Stimulated activated CD8-positive, alpha-beta memory T cell treated with anti-CD3 and anti-CD28 coated beads, Interleukin-4, amount 100 ng/mL, for 4 hours (primary cell): ENCODE measurements at regions not wholly inside any gene's neighbourhood (a gene's known extent, or its start where the extent isn't known, plus 50 kb on each side); places are given as distances from the start of the nearest gene placed in this dataset.
"Not testable (repeated sequence)": the region's sequence is repeated elsewhere in the genome, so short reads cannot be mapped to it uniquely, and the experiment has no call there.

ENCODE experiments used
- DNase-seq, 2 donors: peaks; one replicate each; pipeline ENCODE4 v3.0.0-alpha.2; 2020; ENCODE audit warnings: low read depth in 2 of 2, low spot score in 1 of 2

GRCh38 chr2:194087089-194087958 lies 1569.7 kb upstream of the SLC39A10 start:
- no peak for DNase-seq

GRCh38 chr2:194086129-194086528 lies 1570.9 kb upstream of the SLC39A10 start:
- no peak for DNase-seq

GRCh38 chr2:194079989-194080388 lies 1577.0 kb upstream of the SLC39A10 start:
- DNase-seq: no peak

GRCh38 chr2:194077366-194077765 lies 1579.7 kb upstream of the SLC39A10 start:
- no peak for DNase-seq

- DNase-seq: no peak
Measured at GRCh38 chr2:194062401-194062800, 1594.6 kb upstream of the SLC39A10 start.

- no peak for DNase-seq
Measured at GRCh38 chr2:194060269-194060668, 1596.8 kb upstream of the SLC39A10 start.

GRCh38 chr2:194054313-194054712 lies 1602.7 kb upstream of the SLC39A10 start:
- no peak for DNase-seq

- no peak for DNase-seq
Measured at GRCh38 chr2:194044321-194044720, 1612.7 kb upstream of the SLC39A10 start.

- DNase-seq: not testable (repeated sequence)
Measured at GRCh38 chr2:194021130-194021529, 1635.9 kb upstream of the SLC39A10 start.

GRCh38 chr2:194020155-194020554 lies 1636.9 kb upstream of the SLC39A10 start:
- no peak for DNase-seq

GRCh38 chr2:194015751-194016150 lies 1641.3 kb upstream of the SLC39A10 start:
- DNase-seq: no peak

GRCh38 chr2:194014639-194015038 lies 1642.4 kb upstream of the SLC39A10 start:
- no peak for DNase-seq

- DNase-seq: no peak
Measured at GRCh38 chr2:194004590-194005206, 1652.3 kb upstream of the SLC39A10 start.

GRCh38 chr2:194003911-194004310 lies 1653.1 kb upstream of the SLC39A10 start:
- no peak for DNase-seq

- DNase-seq: no peak
Measured at GRCh38 chr2:194002699-194003368, 1654.2 kb upstream of the SLC39A10 start.

GRCh38 chr2:193990868-193991267 lies 1666.2 kb upstream of the SLC39A10 start:
- DNase-seq: no peak

GRCh38 chr2:193989645-193990044 lies 1667.4 kb upstream of the SLC39A10 start:
- DNase-seq: no peak

GRCh38 chr2:193988784-193989183 lies 1668.2 kb upstream of the SLC39A10 start:
- no peak for DNase-seq

GRCh38 chr2:193985272-193985671 lies 1671.8 kb upstream of the SLC39A10 start:
- DNase-seq: no peak

GRCh38 chr2:193980599-193980998 lies 1676.4 kb upstream of the SLC39A10 start:
- DNase-seq: no peak

GRCh38 chr2:193973781-193974180 lies 1683.2 kb upstream of the SLC39A10 start:
- DNase-seq: no peak

GRCh38 chr2:193966590-193966989 lies 1690.4 kb upstream of the SLC39A10 start:
- no peak for DNase-seq
